GM10248 (cell line): ENCODE measurements at regions not wholly inside any gene's neighbourhood (a gene's known extent, or its start where the extent isn't known, plus 50 kb on each side); places are given as distances from the start of the nearest gene placed in this dataset.

Source experiments
- CTCF ChIA-PET: fragments of 300-600 bp; sonication (Branson Sonifier 250); formaldehyde crosslinking; extraction: SDS; loops from one replicate; lab custom pipeline; 2021; ENCODE audit warnings: antibody characterized with exemption; lab: Yijun Ruan, JAX
- POLR2A ChIA-PET: fragments of 350-650 bp; sonication (Branson Sonifier 250); formaldehyde crosslinking; extraction: SDS; loops from one replicate; lab custom pipeline; 2020; ENCODE audit warnings: antibody characterized with exemption; lab: Yijun Ruan, JAX
- DNase-seq: peaks from one replicate; pipeline ENCODE4 v3.0.0; 2012; ENCODE audit errors: extremely low spot score
- CTCF ChIP-seq: IDR thresholded peaks from 2 replicates; pipeline ENCODE4 v1.5.1; 2012; ENCODE audit warnings: mild to moderate bottlenecking, low read depth; ENCODE audit errors: extremely low read depth, missing control alignments, control extremely low read depth

GRCh38 chr2:150663143-150663542 lies 175.7 kb upstream of the RND3 start:
- no peak for DNase-seq
- ChIA-PET POLR2A (no interaction called here), CTCF (no interaction called here)
- TF ChIP-seq CTCF, result no peak

DNA sequence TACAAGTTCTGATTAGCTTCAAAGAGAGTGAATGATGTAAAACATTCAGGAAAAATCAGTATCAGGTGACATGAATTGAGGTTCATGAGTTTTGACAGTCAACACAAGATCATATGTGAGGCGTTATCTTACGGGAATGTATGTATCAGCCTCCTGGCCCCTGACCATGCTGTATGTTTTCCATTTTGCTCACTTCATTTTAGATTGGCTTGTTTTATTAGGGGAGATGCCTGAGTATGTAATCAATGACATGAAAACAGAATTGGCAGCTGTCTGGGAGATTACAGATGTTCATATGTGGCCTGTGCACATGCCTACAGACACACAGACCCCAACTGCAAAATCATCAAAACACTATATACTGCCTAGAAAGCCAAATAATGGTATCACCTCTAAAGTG lies 168.5 kb upstream of the RND3 start:
- POLR2A ChIA-PET, result no interaction called here
- TF ChIP-seq CTCF, result no peak
- CTCF ChIA-PET, result interaction anchor here (1.4 kb wide), 1 partner anchor 11 kb away, joined by 4 read pairs; no protein-coding TSS in a partner anchor
- no peak for DNase-seq

DNA sequence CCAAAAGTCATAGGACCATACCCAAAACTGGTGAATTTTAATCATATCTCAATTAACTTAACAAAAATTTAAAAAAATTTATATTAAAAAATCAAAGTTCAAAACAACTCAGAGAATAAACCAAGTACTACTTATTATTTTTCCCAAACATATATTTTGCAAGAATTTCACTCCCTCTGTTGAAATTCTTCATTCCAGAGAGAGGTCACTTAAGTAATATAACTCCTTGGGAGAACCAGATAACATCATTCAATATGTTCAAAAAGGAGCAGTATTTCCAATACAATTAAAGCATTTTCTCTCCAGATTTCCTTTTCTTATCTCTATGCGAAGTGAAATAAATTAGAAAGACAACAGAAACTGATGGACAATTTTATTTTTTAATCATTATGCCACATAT lies 165.9 kb upstream of the RND3 start:
- TF ChIP-seq CTCF, result no peak
- CTCF ChIA-PET, result no interaction called here

GRCh38 chr2:150647943-150648342 lies 160.5 kb upstream of the RND3 start:
- CTCF ChIA-PET, result interaction anchor here (0.8 kb wide), 1 partner anchor 12 kb away, joined by 3 read pairs; no protein-coding TSS in a partner anchor
- POLR2A ChIA-PET, result no interaction called here
- TF ChIP-seq CTCF, result no peak
- DNase-seq, result no peak

More for the DNA sequence above, 165.9 kb upstream of the RND3 start:
- no peak for DNase-seq
- POLR2A ChIA-PET, result no interaction called here

GRCh38 chr2:150646746-150647145 lies 159.3 kb upstream of the RND3 start:
- ChIA-PET POLR2A (no interaction called here), CTCF (interaction anchor here (1.0 kb wide), 1 partner anchor 46 kb away, joined by 3 read pairs; no protein-coding TSS in a partner anchor)
- TF ChIP-seq CTCF, result no peak
- no peak for DNase-seq

DNA sequence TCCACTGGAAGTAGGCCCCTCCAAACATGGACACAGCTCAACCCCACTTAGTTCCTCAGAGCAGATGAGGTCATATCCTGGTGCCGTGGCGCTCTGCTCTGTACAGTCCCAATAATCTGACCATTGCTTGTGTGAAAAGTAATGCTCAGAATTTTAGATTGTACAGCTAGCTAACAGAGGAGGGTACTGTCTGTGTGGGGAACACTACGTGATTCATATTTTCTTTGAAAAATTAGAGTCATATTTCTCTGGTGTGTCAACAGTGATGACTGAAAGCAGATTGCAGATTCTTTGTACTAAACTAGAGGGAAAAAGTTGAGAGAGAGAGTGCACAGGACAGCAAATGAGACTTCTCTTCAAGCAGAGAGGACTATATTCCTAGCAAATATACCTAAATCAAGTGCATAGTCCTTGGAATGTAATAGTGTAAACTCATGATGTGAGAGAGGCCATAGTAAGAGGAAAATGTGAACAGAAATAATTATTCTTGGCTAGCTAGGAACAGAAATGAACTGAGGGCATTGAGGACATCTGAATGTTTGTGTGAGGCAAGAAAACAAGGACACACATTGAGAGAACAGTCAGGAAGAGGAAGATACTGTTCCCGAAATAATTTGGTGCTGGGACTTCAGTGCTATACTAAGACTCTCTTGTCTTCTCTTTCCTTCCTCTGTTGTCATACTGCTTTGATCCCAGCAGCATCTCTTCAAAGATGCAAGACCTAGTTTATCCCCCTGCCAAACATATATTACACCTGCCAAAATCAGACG lies 157.0 kb upstream of the RND3 start:
- ChIA-PET POLR2A (no interaction called here), CTCF (interaction anchor here (1.2 to 1.9 kb wide), 2 partner anchors 13 to 17 kb away, joined by 4 to 6 read pairs; no protein-coding TSS in a partner anchor)
- no peak for TF ChIP-seq CTCF
- no peak for DNase-seq
